ENCODE measurements at regions not wholly inside any gene's neighbourhood (a gene's known extent, or its start where the extent isn't known, plus 50 kb on each side); places are given as distances from the start of the nearest gene placed in this dataset.

GRCh38 chr9:81083854-81084512 is 605.4 kb downstream of the TLE1 start:
- TF ChIP-seq POLR2A (IDR thresholded peaks at IDR 0.05) (no peak), CTCF (IDR thresholded peaks at IDR 0.05) (no peak)
